ENCODE measurements at regions not wholly inside any gene's neighbourhood (a gene's known extent, or its start where the extent isn't known, plus 50 kb on each side); places are given as distances from the start of the nearest gene placed in this dataset.

DNA sequence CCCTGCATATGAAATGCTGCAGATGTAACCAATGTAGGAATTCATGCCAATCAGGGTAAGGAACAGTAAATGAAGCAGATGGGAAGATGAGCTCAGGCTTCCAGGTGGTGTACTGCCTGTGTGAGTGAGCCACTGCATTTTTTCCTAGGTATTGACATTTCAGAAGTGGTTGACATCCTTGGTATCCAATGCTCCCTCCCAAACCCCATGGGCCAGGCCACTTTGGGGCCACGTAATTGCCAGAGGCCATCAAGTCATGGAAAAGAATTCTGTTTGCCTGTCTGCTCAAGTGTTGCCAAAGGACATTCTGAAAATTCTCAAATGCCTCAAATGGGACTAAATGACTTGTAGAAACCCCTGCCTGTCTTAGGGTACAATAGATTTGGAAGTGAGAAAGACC lies 384.6 kb downstream of the GATA3 start:
- no peak for DNase-seq (ENCODE audit: extremely low spot score, insufficient read length, low read depth)
- no peak for FAIRE-seq

- no peak for DNase-seq (ENCODE audit: extremely low spot score, insufficient read length, low read depth)
- no peak for FAIRE-seq
Measured at GRCh38 chr10:8444630-8445029, 390.1 kb downstream of the GATA3 start.

DNA sequence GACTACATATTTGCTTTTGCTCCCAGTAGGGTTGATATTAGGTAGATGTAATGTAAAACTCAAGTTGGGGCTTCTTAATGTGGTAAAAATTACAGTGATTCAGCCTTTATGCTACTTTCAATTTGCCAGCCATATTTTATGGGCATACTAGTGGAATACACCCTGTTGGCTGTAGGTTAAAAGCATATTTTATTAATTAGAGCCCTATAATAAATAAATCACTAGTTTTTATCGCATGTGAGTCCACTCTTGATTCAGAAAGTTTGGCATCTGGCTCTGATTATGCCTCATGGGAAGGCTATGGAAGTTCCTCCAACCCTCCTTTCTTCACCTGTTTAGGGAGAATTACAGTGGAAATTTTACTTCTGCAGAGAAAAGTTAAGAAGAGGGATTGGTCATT lies 390.9 kb downstream of the GATA3 start:
- no peak for FAIRE-seq
- DNase-seq (ENCODE audit: extremely low spot score, insufficient read length, low read depth), result no peak

GRCh38 chr10:8449909-8450308 lies 395.4 kb downstream of the GATA3 start:
- DNase-seq (ENCODE audit: extremely low spot score, insufficient read length, low read depth), result no peak
- no peak for FAIRE-seq

GRCh38 chr10:8453587-8453986 lies 399.1 kb downstream of the GATA3 start:
- DNase-seq (ENCODE audit: extremely low spot score, insufficient read length, low read depth), result no peak
- no peak for FAIRE-seq

DNA sequence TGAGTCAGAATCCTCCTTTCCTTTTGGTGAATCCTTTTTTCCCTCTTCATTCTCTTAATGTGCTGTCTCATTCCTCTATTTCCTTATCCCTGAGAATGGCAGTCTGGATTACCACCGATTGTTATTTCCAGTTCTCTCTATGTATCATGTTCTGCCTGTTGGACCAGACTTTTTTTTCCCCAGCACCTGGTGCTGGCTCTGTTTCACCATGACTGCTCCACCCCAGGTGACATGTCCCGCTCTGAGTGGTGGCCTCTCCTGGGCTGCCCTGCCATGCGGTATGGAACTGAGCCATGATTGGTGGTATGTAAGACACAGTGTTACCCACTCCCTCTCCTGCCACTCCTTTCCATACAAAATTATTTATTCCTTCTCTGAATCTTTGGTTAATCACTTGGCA lies 399.9 kb downstream of the GATA3 start:
- DNase-seq (ENCODE audit: extremely low spot score, insufficient read length, low read depth), result no peak
- no peak for FAIRE-seq

GRCh38 chr10:8455181-8455580 lies 400.7 kb downstream of the GATA3 start:
- DNase-seq (ENCODE audit: extremely low spot score, insufficient read length, low read depth) (no peak), FAIRE-seq (no peak)

GRCh38 chr10:8456386-8456785 lies 401.9 kb downstream of the GATA3 start:
- DNase-seq (ENCODE audit: extremely low spot score, insufficient read length, low read depth) (no peak), FAIRE-seq (no peak)

- FAIRE-seq (no peak), DNase-seq (ENCODE audit: extremely low spot score, insufficient read length, low read depth) (no peak)
Measured at GRCh38 chr10:8460626-8461025, 406.1 kb downstream of the GATA3 start.

GRCh38 chr10:8462565-8462964 lies 408.1 kb downstream of the GATA3 start:
- DNase-seq (ENCODE audit: extremely low spot score, insufficient read length, low read depth), result no peak
- no peak for FAIRE-seq

GRCh38 chr10:8463853-8464252 lies 409.4 kb downstream of the GATA3 start:
- DNase-seq (ENCODE audit: extremely low spot score, insufficient read length, low read depth), result no peak
- no peak for FAIRE-seq

DNA sequence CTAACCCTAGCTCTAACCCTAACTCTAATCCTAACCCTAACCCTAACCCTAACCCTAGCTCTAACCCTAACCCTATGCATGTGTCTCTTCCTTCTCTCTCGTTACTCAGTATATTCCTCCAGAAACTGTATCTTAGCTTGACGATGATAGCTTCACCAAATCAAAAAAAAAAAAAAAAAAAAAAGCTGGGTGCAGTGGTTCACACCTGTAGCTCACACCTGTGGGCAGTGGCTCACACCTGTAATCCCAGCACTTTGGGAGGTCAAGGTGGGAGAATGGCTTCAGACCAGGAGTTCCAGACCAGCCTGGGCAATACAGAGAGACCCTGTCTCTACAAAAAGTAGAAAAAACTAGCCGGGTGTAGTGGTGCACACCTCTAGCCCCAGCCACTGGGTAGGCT lies 414.0 kb downstream of the GATA3 start:
- FAIRE-seq (no peak), DNase-seq (ENCODE audit: extremely low spot score, insufficient read length, low read depth) (no peak)

GRCh38 chr10:8473205-8473604 lies 418.7 kb downstream of the GATA3 start:
- FAIRE-seq (no peak), DNase-seq (ENCODE audit: extremely low spot score, insufficient read length, low read depth) (no peak)

GRCh38 chr10:8477300-8477699 lies 422.8 kb downstream of the GATA3 start:
- DNase-seq (ENCODE audit: extremely low spot score, insufficient read length, low read depth) (no peak), FAIRE-seq (no peak)

- no peak for DNase-seq (ENCODE audit: extremely low spot score, insufficient read length, low read depth)
- FAIRE-seq, result no peak
Measured at GRCh38 chr10:8481718-8482504, 427.4 kb downstream of the GATA3 start.

- FAIRE-seq, result no peak
- DNase-seq (ENCODE audit: extremely low spot score, insufficient read length, low read depth), result no peak
Measured at GRCh38 chr10:8485032-8485431, 430.5 kb downstream of the GATA3 start.

GRCh38 chr10:8487346-8487745 lies 432.9 kb downstream of the GATA3 start:
- FAIRE-seq (no peak), DNase-seq (ENCODE audit: extremely low spot score, insufficient read length, low read depth) (no peak)

GRCh38 chr10:8489232-8489631 lies 434.7 kb downstream of the GATA3 start:
- FAIRE-seq (no peak), DNase-seq (ENCODE audit: extremely low spot score, insufficient read length, low read depth) (no peak)

- FAIRE-seq (no peak), DNase-seq (ENCODE audit: extremely low spot score, insufficient read length, low read depth) (no peak)
Measured at GRCh38 chr10:8489823-8490222, 435.3 kb downstream of the GATA3 start.

GRCh38 chr10:8498290-8498689 lies 443.8 kb downstream of the GATA3 start:
- DNase-seq (ENCODE audit: extremely low spot score, insufficient read length, low read depth) (no peak), FAIRE-seq (no peak)

DNA sequence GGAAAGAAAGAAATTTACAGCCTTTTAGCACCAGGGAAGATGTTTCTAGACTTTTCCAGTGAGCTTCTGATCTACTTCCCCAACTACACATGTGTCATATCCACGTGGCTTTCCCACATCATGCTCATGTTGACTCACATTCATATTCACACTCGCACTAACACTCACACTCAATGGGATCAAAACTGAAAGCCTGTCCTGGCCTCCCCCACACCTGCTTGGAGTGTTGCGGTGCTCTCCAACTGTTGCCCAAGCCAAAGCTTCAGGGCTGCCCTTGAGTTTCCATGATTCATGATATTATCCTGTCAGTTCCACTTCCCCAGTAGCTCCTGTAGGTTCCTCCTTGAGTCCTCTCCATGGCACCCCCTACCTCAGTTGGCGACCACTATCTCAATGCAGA lies 444.4 kb downstream of the GATA3 start:
- FAIRE-seq (no peak), DNase-seq (ENCODE audit: extremely low spot score, insufficient read length, low read depth) (no peak)

DNA sequence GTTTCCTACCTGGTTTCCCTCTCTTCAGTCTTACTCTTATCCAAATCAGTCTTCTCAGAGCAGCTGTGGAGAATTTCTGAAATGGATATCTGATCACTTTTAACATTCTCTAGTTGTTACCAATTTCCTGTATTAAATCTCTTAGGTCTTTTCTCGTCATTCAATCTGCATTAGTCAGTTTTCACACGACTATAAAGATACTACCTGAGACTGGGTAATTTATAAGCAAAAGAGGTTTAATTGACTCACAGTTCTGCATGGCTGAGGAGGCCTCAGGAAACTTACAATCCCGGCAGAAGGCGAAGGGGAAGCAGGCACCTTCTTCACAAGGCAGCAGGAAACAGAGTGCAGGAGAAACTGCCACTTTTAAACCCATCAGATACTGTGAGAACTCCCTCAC lies 444.8 kb downstream of the GATA3 start:
- DNase-seq (ENCODE audit: extremely low spot score, insufficient read length, low read depth), result no peak
- no peak for FAIRE-seq

Data from GM18507 (cell line).